ENCODE measurements at regions not wholly inside any gene's neighbourhood (a gene's known extent, or its start where the extent isn't known, plus 50 kb on each side); places are given as distances from the start of the nearest gene placed in this dataset.

GRCh38 chr9:75639971-75640610 lies 250.4 kb upstream of the PCSK5 start:
- H3K27ac Mint-ChIP-seq: no peak overlapping the region
- H3K9me3 Mint-ChIP-seq: no peaks in the 10 kb centered on the region
- H3K4me3 Mint-ChIP-seq: no peak overlapping the region
- H3K36me3 Mint-ChIP-seq (ENCODE audit: low read depth): no peaks in the 10 kb centered on the region
- peaks cover 4% of the 10 kb centered on the region for H3K27me3 Mint-ChIP-seq (ENCODE audit: low read depth)
- H3K4me1 Mint-ChIP-seq: peaks cover 8% of the 10 kb centered on the region
- TF ChIP-seq, protein P1, sequence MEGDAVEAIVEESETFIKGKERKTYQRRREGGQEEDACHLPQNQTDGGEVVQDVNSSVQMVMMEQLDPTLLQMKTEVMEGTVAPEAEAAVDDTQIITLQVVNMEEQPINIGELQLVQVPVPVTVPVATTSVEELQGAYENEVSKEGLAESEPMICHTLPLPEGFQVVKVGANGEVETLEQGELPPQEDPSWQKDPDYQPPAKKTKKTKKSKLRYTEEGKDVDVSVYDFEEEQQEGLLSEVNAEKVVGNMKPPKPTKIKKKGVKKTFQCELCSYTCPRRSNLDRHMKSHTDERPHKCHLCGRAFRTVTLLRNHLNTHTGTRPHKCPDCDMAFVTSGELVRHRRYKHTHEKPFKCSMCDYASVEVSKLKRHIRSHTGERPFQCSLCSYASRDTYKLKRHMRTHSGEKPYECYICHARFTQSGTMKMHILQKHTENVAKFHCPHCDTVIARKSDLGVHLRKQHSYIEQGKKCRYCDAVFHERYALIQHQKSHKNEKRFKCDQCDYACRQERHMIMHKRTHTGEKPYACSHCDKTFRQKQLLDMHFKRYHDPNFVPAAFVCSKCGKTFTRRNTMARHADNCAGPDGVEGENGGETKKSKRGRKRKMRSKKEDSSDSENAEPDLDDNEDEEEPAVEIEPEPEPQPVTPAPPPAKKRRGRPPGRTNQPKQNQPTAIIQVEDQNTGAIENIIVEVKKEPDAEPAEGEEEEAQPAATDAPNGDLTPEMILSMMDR (IDR thresholded peaks at IDR 0.05; ENCODE audit: unreplicated experiment in 3 of 3): no peak

GRCh38 chr9:75642522-75642921 lies 248.0 kb upstream of the PCSK5 start:
- H3K9me3 Mint-ChIP-seq: no peaks in the 10 kb centered on the region
- H3K36me3 Mint-ChIP-seq (ENCODE audit: low read depth): no peaks in the 10 kb centered on the region
- peaks cover 4% of the 10 kb centered on the region for H3K27me3 Mint-ChIP-seq (ENCODE audit: low read depth)
- H3K4me3 Mint-ChIP-seq: no peak overlapping the region
- H3K4me1 Mint-ChIP-seq: peaks cover 8% of the 10 kb centered on the region
- TF ChIP-seq, protein P1 (IDR thresholded peaks at IDR 0.05; ENCODE audit: unreplicated experiment in 3 of 3): no peak
- no peak overlapping the region for H3K27ac Mint-ChIP-seq

DNA sequence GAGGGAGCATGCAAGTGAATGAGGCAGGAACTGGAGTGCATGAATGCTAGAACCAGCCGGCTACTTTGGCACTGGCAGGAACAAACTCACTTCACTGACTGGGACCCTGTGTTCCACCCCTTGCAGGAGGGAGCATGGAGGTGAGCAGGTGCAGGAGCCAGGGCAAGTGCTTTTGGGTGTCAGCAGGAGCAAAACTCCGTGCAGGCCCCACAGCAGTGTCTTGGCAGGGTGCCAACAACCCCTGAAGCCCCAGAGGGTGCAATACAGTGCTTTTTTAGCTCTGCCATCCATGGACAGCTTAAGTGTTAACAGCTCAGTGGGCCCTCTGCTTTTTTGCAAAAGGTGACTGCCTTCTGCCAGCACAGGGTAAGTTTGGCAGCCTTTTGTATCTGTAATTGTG lies 245.8 kb upstream of the PCSK5 start:
- H3K27ac Mint-ChIP-seq: no peak overlapping the region
- TF ChIP-seq, protein P1 (IDR thresholded peaks at IDR 0.05; ENCODE audit: unreplicated experiment in 3 of 3): no peak
- H3K36me3 Mint-ChIP-seq (ENCODE audit: low read depth): no peaks in the 10 kb centered on the region
- no peaks in the 10 kb centered on the region for H3K9me3 Mint-ChIP-seq
- peaks cover 4% of the 10 kb centered on the region for H3K27me3 Mint-ChIP-seq (ENCODE audit: low read depth)
- H3K4me1 Mint-ChIP-seq: peaks cover 8% of the 10 kb centered on the region
- H3K4me3 Mint-ChIP-seq: no peak overlapping the region

DNA sequence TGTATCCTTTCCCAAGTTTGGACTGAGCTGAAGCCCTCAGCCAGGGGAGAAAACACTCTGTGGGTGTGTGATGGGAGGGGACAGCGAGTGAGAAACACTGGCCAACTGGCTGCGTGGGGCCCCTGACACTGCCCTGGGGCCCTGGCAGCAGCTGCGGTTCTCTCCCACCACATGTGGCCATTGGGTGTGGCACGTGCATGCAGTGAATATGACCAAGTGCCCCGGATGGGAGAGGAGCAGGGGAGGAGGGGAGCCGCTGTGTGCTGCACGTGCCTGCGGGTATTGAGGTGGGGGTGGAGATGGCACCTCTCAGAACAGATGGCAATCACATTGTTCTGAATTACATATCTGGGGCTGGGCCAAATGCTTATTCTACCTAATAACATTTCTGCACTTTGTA lies 242.4 kb upstream of the PCSK5 start:
- TF ChIP-seq, protein P1 (IDR thresholded peaks at IDR 0.05; ENCODE audit: unreplicated experiment in 3 of 3): no peak
- H3K4me3 Mint-ChIP-seq: no peak overlapping the region
- no peak overlapping the region for H3K27ac Mint-ChIP-seq
- peaks cover 4% of the 10 kb centered on the region for H3K27me3 Mint-ChIP-seq (ENCODE audit: low read depth)
- no peaks in the 10 kb centered on the region for H3K36me3 Mint-ChIP-seq (ENCODE audit: low read depth)
- H3K4me1 Mint-ChIP-seq: no peaks in the 10 kb centered on the region
- no peaks in the 10 kb centered on the region for H3K9me3 Mint-ChIP-seq

DNA sequence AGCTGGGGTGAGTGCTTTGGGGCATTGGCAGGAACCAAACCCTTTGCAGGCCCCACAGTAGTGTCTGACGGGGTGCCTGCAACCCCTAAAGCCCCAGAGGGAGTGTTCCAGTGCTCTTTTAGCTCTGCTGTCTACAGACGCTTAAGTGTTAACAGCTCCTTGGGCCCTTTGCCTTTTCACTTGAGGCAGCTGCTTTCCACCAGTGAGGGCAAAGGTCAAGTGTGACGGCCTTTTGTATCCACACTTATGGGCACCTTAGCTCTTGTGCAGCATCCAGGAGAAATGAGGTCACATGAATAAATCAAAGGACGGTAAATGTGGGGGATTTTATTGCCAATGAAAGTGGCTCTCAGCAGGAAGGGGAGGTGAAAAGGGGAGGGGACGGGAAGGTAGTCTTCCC lies 241.4 kb upstream of the PCSK5 start:
- TF ChIP-seq, protein P1 (IDR thresholded peaks at IDR 0.05; ENCODE audit: unreplicated experiment in 3 of 3): no peak
- Mint-ChIP-seq H3K4me1 (no peaks in the 10 kb centered on the region), H3K9me3 (no peaks in the 10 kb centered on the region), H3K4me3 (no peak overlapping the region), H3K36me3 (ENCODE audit: low read depth) (no peaks in the 10 kb centered on the region), H3K27ac (no peak overlapping the region), H3K27me3 (ENCODE audit: low read depth) (peaks cover 4% of the 10 kb centered on the region)

GRCh38 chr9:75651709-75652108 lies 238.8 kb upstream of the PCSK5 start:
- no peaks in the 10 kb centered on the region for H3K9me3 Mint-ChIP-seq
- TF ChIP-seq, protein P1 (IDR thresholded peaks at IDR 0.05; ENCODE audit: unreplicated experiment in 3 of 3): no peak
- H3K4me1 Mint-ChIP-seq: no peaks in the 10 kb centered on the region
- H3K4me3 Mint-ChIP-seq: no peak overlapping the region
- no peak overlapping the region for H3K27ac Mint-ChIP-seq
- peaks cover 3% of the 10 kb centered on the region for H3K27me3 Mint-ChIP-seq (ENCODE audit: low read depth)
- no peaks in the 10 kb centered on the region for H3K36me3 Mint-ChIP-seq (ENCODE audit: low read depth)

All from nephron (organoid).